HepG2 (cell line): ENCODE measurements at regions not wholly inside any gene's neighbourhood (a gene's known extent, or its start where the extent isn't known, plus 50 kb on each side); places are given as distances from the start of the nearest gene placed in this dataset.

Source experiments
- CCDC6 ChIP-seq: sonication (generic); formaldehyde crosslinking; IDR thresholded peaks from 2 replicates; pipeline ENCODE4 v1.8.1; 2022; ENCODE audit warnings: mild to moderate bottlenecking, missing genetic modification reagents, moderate library complexity
- IKZF4 ChIP-seq: sonication (generic); formaldehyde crosslinking; IDR thresholded peaks from 2 replicates; pipeline ENCODE4 v1.5.1; 2020; ENCODE audit warnings: borderline replicate concordance, mild to moderate bottlenecking, low read depth, missing genetic modification reagents; ENCODE audit errors: not compliant biosample characterization
- KDM5B ChIP-seq: sonication (generic); formaldehyde crosslinking; IDR thresholded peaks from 2 replicates; pipeline ENCODE4 v1.4.0; 2020; ENCODE audit warnings: missing genetic modification reagents, mild to moderate bottlenecking, borderline replicate concordance
- MTA1 ChIP-seq: sonication (generic); formaldehyde crosslinking; IDR thresholded peaks from 2 replicates; pipeline ENCODE4 v1.4.0; 2020; ENCODE audit warnings: missing genetic modification reagents, mild to moderate bottlenecking, borderline replicate concordance
- MTF2 ChIP-seq: sonication (generic); formaldehyde crosslinking; IDR thresholded peaks from 2 replicates; pipeline ENCODE4 v1.5.0; 2020; ENCODE audit warnings: missing genetic modification reagents, borderline replicate concordance
- PHF21A ChIP-seq: sonication (generic); formaldehyde crosslinking; IDR thresholded peaks from 2 replicates; pipeline ENCODE4 v1.5.0; 2020; ENCODE audit warnings: mild to moderate bottlenecking, missing genetic modification reagents
- SPEN ChIP-seq: sonication (generic); formaldehyde crosslinking; IDR thresholded peaks from 2 replicates; pipeline ENCODE4 v1.5.1; 2020; ENCODE audit warnings: low read depth, mild to moderate bottlenecking, missing genetic modification reagents
- TBL1XR1 ChIP-seq: fragments of 150-350 bp; IDR thresholded peaks from 2 replicates; pipeline ENCODE4 v1.6.1; 2014; ENCODE audit warnings: borderline replicate concordance, low read length; ENCODE audit not compliant: partially characterized antibody
- ZNF607 ChIP-seq: sonication (generic); formaldehyde crosslinking; IDR thresholded peaks from 2 replicates; pipeline ENCODE4 v1.5.1; 2020; ENCODE audit warnings: missing genetic modification reagents, mild to moderate bottlenecking, borderline replicate concordance
- TF ChIP-seq, protein P1 (sequence below): sonication (generic); formaldehyde crosslinking; IDR thresholded peaks from one replicate; pipeline ENCODE4 v1.5.1; 2020; ENCODE audit warnings: mild to moderate bottlenecking, missing genetic modification reagents; ENCODE audit errors: not compliant biosample characterization
- TF ChIP-seq, protein P2 (sequence below): sonication (generic); formaldehyde crosslinking; IDR thresholded peaks from 2 replicates; pipeline ENCODE4 v1.4.0; 2020; ENCODE audit warnings: mild to moderate bottlenecking, missing genetic modification reagents

DNA sequence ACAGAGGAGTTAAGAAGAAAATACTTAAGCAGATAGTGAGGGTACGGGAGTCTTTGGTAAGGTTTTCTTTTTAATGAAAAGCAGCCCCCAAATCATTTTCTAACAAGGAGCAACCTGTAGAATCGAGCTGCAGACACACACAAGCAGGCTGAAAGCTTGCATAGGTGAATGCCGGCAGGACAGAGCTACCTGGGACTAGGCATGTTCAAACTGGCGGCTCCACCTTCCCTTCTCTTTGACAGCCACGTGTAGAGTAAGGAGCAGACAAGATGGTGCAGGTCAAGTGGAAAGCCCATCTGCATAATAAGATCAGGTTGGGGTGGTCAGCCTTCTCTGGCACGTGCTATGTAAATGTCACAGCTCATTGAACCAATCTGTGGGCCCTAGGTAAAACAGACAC lies 1292.4 kb downstream of the EPHA7 start (continued):
- TF ChIP-seq, protein P1, sequence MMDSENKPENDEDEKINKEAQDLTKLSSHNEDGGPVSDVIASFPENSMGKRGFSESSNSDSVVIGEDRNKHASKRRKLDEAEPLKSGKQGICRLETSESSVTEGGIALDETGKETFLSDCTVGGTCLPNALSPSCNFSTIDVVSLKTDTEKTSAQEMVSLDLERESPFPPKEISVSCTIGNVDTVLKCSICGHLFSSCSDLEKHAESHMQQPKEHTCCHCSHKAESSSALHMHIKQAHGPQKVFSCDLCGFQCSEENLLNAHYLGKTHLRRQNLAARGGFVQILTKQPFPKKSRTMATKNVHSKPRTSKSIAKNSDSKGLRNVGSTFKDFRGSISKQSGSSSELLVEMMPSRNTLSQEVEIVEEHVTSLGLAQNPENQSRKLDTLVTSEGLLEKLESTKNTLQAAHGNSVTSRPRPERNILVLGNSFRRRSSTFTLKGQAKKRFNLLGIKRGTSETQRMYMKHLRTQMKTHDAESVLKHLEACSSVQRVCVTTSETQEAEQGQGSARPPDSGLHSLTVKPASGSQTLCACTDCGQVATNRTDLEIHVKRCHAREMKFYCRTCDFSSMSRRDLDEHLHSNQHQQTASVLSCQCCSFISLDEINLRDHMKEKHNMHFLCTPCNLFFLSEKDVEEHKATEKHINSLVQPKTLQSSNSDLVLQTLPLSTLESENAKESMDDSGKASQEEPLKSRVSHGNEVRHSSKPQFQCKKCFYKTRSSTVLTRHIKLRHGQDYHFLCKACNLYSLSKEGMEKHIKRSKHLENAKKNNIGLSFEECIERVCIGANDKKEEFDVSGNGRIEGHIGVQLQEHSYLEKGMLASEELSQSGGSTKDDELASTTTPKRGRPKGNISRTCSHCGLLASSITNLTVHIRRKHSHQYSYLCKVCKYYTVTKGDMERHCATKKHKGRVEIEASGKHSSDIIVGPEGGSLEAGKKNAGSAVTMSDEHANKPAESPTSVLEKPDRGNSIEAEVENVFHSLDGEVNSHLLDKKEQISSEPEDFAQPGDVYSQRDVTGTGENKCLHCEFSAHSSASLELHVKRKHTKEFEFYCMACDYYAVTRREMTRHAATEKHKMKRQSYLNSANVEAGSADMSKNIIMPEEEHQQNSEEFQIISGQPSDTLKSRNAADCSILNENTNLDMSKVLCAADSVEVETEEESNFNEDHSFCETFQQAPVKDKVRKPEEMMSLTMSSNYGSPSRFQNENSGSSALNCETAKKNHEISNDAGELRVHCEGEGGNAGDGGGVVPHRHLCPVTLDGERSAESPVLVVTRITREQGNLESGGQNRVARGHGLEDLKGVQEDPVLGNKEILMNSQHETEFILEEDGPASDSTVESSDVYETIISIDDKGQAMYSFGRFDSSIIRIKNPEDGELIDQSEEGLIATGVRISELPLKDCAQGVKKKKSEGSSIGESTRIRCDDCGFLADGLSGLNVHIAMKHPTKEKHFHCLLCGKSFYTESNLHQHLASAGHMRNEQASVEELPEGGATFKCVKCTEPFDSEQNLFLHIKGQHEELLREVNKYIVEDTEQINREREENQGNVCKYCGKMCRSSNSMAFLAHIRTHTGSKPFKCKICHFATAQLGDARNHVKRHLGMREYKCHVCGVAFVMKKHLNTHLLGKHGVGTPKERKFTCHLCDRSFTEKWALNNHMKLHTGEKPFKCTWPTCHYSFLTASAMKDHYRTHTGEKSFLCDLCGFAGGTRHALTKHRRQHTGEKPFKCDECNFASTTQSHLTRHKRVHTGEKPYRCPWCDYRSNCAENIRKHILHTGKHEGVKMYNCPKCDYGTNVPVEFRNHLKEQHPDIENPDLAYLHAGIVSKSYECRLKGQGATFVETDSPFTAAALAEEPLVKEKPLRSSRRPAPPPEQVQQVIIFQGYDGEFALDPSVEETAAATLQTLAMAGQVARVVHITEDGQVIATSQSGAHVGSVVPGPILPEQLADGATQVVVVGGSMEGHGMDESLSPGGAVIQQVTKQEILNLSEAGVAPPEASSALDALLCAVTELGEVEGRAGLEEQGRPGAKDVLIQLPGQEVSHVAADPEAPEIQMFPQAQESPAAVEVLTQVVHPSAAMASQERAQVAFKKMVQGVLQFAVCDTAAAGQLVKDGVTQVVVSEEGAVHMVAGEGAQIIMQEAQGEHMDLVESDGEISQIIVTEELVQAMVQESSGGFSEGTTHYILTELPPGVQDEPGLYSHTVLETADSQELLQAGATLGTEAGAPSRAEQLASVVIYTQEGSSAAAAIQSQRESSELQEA, result no peak
- TF ChIP-seq KDM5B (CRISPR knock-in tag) (no peak), PHF21A (no peak), TBL1XR1 (no peak), ZNF607 (no peak), IKZF4 (no peak), SPEN (no peak), MTA1 (no peak), CCDC6 (no peak), MTF2 (CRISPR knock-in tag) (no peak)
- TF ChIP-seq, protein P2, sequence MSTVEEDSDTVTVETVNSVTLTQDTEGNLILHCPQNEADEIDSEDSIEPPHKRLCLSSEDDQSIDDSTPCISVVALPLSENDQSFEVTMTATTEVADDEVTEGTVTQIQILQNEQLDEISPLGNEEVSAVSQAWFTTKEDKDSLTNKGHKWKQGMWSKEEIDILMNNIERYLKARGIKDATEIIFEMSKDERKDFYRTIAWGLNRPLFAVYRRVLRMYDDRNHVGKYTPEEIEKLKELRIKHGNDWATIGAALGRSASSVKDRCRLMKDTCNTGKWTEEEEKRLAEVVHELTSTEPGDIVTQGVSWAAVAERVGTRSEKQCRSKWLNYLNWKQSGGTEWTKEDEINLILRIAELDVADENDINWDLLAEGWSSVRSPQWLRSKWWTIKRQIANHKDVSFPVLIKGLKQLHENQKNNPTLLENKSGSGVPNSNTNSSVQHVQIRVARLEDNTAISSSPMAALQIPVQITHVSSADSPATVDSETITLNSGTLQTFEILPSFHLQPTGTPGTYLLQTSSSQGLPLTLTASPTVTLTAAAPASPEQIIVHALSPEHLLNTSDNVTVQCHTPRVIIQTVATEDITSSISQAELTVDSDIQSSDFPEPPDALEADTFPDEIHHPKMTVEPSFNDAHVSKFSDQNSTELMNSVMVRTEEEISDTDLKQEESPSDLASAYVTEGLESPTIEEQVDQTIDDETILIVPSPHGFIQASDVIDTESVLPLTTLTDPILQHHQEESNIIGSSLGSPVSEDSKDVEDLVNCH (CRISPR knock-in tag), result no peak
- TF ChIP-seq, all 625 proteins: peak for 0
